ACHN (cell line): ENCODE measurements at regions not wholly inside any gene's neighbourhood (a gene's known extent, or its start where the extent isn't known, plus 50 kb on each side); places are given as distances from the start of the nearest gene placed in this dataset.
"Not testable (repeated sequence)": the region's sequence is repeated elsewhere in the genome, so short reads cannot be mapped to it uniquely, and the experiment has no call there.

Source experiments
- DNase-seq: peaks from one replicate; pipeline ENCODE4 v3.0.0-alpha.2; 2015
- in situ Hi-C: cut with HindIII; loops from 2 replicates; pipeline ENCODE4 v1.10.0; 2017; ENCODE audit warnings: low sequenced_read_pairs, low pct_ligation_motif_present, low pct_unique_long_range_greater_than_20kb

DNA sequence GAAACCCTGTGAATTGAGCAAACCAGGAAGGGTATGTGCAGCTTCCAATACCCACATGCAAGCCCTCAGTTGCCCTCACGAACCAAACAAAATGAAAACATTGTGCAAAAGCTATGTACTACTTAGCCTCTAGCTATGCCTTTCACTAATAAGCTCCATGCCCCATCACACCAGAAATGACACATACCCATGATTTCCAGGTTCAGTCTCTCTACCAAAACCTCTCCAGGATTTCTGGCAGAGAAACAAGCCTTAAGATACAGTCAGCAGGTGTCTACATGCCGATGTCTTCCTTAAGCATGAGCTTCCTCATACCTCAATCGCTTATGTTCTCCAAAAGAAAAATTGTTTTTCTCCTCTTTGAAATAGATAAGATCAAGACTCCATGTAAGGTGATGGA, 527.8 kb upstream of the AUTS2 start:
- in situ Hi-C loops: no loop called here
- DNase-seq: no peak

GRCh38 chr7:69076566-69076965, 521.7 kb upstream of the AUTS2 start:
- in situ Hi-C loops: no loop called here
- DNase-seq: no peak

GRCh38 chr7:69078997-69079769, 519.1 kb upstream of the AUTS2 start:
- in situ Hi-C loops: no loop called here
- DNase-seq: no peak

GRCh38 chr7:69087281-69087680, 511.0 kb upstream of the AUTS2 start:
- in situ Hi-C loops, DNase-seq: not testable (repeated sequence)

DNA sequence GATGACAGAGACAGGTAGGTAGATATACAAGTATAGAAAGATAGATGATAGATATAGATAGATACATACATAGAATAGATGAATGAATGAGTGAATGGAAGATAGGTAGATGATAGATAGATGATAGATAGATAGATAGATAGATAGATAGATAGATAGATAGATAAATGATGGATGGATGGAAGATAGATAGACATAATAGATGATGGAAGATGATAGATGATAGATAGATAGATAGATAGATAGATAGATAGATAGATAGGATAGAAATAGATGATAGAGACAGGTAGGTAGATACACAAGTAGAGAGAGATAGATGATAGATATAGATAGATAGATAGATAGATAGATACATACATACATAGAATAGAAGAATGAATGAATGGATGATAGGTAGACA, 510.1 kb upstream of the AUTS2 start:
- in situ Hi-C loops: no loop called here
- no peak for DNase-seq

GRCh38 chr7:69090936-69091335, 507.3 kb upstream of the AUTS2 start:
- in situ Hi-C loops: no loop called here
- DNase-seq: no peak

DNA sequence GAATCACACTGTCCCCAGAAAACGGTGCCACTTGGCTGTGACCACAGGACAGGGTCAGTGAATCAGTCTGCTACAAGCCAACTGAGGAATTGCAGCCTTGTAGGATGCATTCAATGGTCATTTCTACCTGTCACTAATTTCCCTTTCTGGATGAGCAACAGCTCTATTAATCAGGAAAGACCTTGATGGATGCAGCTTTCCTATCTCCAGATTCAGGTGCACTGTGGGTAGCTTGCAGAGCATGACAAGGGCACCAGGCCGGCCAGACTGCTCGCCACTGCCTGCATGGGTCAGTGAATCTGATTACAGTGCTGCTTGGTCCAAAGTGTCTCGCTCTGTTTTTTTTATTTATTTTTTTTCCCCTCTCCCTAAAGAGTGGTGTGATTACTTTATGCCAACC, 506.8 kb upstream of the AUTS2 start:
- in situ Hi-C loops: no loop called here
- no peak for DNase-seq

DNA sequence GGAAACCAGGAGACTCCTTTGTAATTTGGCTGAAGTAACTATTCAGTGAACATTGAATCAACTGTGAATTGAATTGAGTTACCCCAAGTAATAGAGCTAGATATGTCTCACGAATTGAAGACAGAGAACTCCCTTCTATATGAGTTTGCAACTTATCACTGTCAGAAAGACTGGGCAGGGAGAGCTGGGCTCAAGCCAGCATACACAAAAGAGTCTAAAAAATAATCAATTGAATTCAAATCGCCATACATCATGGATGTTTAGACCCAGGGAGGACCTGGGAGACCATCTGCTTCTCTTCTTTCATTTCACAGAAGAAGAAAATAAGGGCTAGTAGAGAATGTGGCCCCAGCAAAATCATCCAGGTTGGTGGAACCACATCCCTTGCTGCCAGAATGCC, 503.1 kb upstream of the AUTS2 start:
- no peak for DNase-seq
- in situ Hi-C loops: no loop called here

GRCh38 chr7:69095649-69096048, 502.6 kb upstream of the AUTS2 start:
- in situ Hi-C loops: no loop called here
- no peak for DNase-seq

DNA sequence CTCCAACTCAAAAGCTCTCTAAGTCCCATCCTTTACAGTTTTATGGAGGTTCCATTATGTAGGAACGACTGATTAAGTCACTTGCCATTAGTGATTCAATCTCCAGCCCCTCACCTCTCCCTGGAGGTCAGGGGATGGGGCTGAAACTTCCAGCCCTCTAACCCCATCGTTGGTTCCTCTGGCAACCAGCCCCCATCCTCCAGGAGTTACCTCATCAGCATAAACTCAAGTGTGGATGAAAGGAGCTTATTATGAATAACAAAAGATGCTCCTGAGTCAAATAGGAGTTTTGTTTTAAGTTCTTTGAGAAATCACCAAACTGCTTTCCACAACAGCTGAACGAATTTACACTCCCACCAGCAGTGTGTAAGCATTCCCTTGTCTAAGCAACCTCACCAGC, 494.3 kb upstream of the AUTS2 start:
- DNase-seq: no peak
- in situ Hi-C loops: no loop called here

DNA sequence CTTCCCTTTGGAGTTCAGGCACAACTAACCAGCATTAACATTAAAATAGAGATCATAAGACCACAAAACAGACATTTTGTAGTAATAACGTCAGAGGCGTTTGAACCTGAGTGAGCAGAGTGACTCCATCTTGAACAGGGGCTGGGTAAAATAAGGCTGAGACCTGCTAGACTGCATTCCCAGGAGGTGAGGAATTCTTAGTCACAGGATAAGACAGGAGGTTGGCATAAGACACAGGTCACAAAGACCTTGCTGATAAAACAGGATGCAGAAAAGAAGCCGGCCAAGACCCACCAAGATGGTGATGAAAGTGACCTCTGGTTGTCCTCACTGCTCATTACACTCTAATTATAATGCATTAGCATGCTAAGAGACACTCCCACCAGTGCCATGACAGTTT, 493.2 kb upstream of the AUTS2 start:
- DNase-seq: no peak
- in situ Hi-C loops: no loop called here

- no peak for DNase-seq
- in situ Hi-C loops: no loop called here
Measured at GRCh38 chr7:69105981-69106380, 492.3 kb upstream of the AUTS2 start.

- in situ Hi-C loops, DNase-seq: not testable (repeated sequence)
Measured at GRCh38 chr7:69106449-69106848, 491.8 kb upstream of the AUTS2 start.

GRCh38 chr7:69106946-69107345, 491.3 kb upstream of the AUTS2 start:
- DNase-seq, in situ Hi-C loops: not testable (repeated sequence)

DNA sequence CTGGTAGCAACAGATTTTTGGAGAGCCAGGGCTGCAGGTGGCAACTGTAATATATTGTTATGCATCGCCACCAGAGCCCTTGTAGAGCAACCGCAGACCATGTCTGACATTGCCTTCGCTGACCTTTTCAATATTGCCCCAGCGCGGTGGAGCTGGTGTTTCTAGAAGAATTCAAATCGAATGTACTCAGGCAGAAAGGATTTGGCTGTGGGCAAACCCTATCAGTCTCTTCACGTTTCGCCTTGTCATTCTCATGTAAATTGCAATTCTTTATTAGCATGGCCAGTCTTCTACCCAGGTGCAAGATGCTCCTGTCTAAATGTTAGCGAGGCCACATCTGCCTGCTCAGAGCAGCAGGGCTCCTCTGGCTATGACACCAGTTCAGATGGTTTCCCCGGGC, 490.2 kb upstream of the AUTS2 start:
- DNase-seq: no peak
- in situ Hi-C loops: no loop called here

DNA sequence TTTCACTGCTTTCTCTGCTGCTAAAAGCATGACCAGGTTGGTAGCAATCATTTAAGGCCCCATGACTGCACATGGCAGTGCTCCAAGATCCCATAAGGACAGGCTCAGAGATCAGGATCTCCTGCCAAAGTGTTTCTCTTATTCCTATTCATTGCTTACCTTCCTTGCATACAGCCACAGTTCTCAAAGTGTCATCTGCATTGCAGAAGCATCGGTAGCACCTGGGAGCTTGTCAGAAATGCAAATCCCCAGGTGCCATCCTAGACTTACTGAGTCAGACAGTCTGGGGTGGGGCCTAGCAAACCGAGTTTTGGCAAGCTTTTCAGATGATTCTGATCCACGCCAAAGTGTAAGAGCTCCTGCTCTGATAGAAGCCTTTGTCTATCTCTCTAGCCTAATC, 489.0 kb upstream of the AUTS2 start:
- no peak for DNase-seq

DNA sequence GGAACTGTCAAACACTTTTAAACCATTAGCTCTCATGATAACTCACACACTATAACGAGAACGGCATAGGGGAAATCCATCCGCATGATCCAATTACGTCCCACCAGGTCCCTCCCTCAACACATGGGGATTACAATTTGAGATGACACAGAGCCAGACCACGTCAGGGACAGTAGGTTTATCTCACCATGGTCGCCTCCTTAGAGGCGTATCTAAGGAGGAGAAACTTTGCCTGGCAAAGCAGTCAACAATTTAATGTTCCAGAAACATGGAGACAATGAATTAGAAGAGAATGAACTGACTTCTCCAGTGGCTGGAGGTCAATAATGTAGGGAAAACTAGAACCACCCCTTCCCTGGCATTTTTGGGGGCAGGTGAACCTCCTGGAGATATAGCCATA, 488.4 kb upstream of the AUTS2 start:
- DNase-seq: no peak
- in situ Hi-C loops: no loop called here

More for the DNA sequence above, 489.0 kb upstream of the AUTS2 start:
- in situ Hi-C loops: no loop called here

GRCh38 chr7:69110450-69111050, 487.7 kb upstream of the AUTS2 start:
- in situ Hi-C loops: no loop called here
- no peak for DNase-seq

GRCh38 chr7:69114374-69114773, 483.9 kb upstream of the AUTS2 start:
- DNase-seq: no peak
- in situ Hi-C loops: no loop called here

- DNase-seq: no peak
- in situ Hi-C loops: no loop called here
Measured at GRCh38 chr7:69115788-69116187, 482.5 kb upstream of the AUTS2 start.
